CD4-positive, alpha-beta T cell treated with Interleukin-1 beta for 1 hour (primary cell): ENCODE measurements at regions not wholly inside any gene's neighbourhood (a gene's known extent, or its start where the extent isn't known, plus 50 kb on each side); places are given as distances from the start of the nearest gene placed in this dataset.

ENCODE experiments used
- DNase-seq, 2 donors: peaks; one replicate each; pipeline ENCODE4 v3.0.0-alpha.2; 2020 to 2022

DNA sequence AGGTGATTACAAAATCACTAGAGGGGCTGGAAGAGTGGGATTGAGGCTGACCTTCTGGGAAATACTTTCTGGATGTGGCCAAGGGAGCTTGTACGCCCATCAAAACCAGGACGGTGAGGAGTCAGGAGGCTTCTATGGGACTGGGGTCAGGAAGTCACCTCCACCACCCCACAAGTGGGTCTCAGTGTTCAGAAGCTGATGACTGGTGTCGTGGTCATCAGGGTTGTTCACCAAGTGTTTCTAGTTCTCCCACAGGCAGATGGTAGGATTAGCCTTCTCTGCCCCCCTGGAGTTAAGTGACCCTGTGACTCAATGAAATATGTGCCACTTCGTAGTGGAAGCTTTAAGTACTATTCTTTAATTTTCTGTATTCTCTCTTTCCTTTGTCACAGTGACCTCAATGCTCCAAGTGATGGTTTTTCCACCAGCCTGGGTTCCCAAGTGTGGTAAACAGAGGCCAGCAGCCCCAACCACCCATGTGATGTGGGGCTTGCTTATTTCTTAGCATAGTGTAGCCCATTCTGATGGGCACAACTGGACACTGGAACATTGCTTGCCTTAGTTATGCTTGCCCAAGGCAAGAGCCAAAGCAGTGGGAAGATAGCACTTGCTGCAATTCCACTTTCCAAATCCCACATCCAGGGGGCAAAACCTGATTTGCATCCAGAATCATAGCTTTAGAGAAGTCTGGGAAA is 258.8 kb downstream of the CYP26B1 start:
- DNase-seq: no peak

- no peak for DNase-seq
These were observed 260.5 kb downstream of the CYP26B1 start for GRCh38 chr2:71887196-71887595.

- DNase-seq: no peak
These were observed 261.4 kb downstream of the CYP26B1 start for GRCh38 chr2:71886241-71886640.

- no peak for DNase-seq
These were observed 263.2 kb downstream of the CYP26B1 start for GRCh38 chr2:71884303-71885042.

DNA sequence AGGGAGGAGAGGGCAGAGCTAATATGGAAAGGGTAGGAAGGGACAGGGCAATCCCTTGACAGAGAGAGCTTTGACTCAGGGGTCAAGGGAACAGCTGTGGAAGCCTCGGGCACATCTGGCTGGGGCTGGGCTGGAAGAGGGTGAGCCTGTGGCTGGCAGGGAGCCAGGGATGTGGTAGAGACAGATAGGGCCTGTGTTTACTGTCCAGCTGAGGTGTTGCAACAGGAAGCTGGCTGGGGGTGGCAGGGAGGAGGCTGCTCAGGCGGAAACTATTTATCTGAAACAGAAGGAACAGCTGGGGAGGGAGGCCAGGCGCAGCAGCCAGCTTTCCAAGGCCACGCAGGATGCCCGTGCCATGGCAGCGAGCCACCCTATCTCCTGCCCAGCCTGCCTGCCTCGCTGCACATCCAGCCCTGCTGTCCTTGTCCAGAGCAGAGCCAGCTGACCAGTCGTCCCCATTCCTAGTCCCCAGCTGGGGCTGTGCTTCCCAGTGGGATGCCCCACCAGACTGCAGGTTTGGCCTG is 264.7 kb downstream of the CYP26B1 start:
- peak in 1 of 2 donors; percentile 6 for DNase-seq

GRCh38 chr2:71882236-71882946 is 265.3 kb downstream of the CYP26B1 start:
- DNase-seq: no peak

GRCh38 chr2:71880846-71881610 is 266.6 kb downstream of the CYP26B1 start:
- no peak for DNase-seq

- no peak for DNase-seq
These were observed 267.4 kb downstream of the CYP26B1 start for GRCh38 chr2:71880287-71880686.

- no peak for DNase-seq
These were observed 268.0 kb downstream of the CYP26B1 start for GRCh38 chr2:71879509-71880184.

DNA sequence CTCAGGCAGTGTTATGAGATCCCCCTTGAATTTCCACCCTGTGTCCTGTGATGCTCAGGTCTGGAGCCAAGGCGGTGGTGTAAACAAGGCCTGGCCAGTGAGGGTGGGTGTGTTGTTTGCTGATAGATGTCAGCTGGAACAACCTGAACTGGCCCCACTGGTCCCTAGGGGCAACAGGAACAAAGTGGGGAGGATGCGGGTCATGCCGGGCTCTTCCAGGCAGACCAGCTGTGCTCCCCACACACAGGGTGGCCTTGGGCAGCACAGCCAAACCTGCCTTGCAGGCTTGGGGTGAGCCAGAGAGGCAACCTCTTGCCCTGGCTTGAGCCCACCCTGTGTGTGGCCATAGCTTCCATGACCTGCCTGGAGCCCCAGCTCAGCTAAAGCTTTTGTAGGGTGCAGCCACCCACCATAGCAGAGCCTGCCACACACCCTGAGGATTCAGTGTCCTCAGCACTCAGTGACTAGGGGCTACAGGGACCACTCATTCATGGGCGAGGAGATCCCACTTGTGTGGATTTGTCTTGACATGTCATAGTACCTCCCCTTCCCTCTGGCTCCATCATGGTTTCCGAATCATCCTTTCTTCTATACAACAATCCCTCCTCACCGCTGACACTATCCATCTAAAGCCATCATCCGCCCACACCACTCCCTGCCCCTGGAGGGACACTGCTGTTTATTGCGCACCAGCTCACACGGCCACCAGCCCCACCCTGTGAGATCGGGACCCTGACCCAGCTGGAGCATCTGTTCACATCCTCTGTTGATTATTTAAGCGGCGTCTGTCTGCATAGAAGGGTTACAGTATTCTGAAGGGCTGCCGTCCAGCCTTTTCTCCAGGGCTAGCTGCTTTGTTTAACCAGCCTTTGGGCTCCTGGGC is 268.8 kb downstream of the CYP26B1 start:
- no peak for DNase-seq

DNA sequence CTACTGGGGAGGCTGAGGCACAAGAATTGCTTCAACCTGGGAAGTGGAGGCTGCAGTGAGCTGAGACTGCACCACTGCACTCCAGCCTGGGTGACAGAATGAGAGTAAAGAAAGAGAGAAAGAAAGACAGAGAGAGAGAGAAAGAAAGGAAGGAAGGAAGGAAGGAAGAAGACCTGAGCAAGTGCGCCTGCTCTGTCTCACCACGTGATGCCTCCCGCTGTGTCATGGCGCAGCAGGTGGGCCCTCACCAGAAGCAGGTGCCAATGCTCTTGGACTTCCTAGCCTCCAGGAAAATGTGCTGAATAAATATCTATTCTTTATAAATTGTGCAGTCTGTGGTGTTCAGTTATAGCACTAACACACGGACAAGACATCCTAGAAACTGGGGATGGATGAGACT is 270.0 kb downstream of the CYP26B1 start:
- DNase-seq: no peak

GRCh38 chr2:71876542-71877451 is 270.9 kb downstream of the CYP26B1 start:
- DNase-seq: no peak

GRCh38 chr2:71872466-71873051 is 275.1 kb downstream of the CYP26B1 start:
- no peak for DNase-seq

- DNase-seq: no peak
These were observed 282.2 kb downstream of the CYP26B1 start for GRCh38 chr2:71865391-71865965.

DNA sequence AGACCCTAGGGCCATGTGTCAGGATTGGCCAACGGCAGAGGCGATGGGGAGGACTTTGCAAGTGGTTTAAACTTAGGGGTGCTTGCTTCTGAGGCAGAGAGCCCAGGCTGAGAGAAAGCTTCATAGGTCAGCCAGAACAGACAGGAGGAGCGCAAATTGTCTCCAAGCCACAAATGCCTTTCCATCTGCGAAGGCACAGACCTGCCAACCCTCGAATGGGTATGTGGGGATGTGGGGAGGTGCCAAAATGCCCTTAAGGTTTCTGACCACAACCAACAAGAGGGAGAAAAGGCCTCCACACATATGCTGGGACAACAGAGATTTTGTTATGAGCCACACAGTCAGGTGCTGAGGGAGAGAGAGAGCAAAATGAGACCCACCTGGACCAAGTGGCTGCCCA is 283.6 kb downstream of the CYP26B1 start:
- DNase-seq: no peak

- DNase-seq: no peak
These were observed 284.3 kb downstream of the CYP26B1 start for GRCh38 chr2:71863396-71863795.

- no peak for DNase-seq
These were observed 284.7 kb downstream of the CYP26B1 start for GRCh38 chr2:71862921-71863320.

- DNase-seq: no peak
These were observed 286.2 kb downstream of the CYP26B1 start for GRCh38 chr2:71861186-71862160.
